GM21423 (cell line): ENCODE measurements at regions not wholly inside any gene's neighbourhood (a gene's known extent, or its start where the extent isn't known, plus 50 kb on each side); places are given as distances from the start of the nearest gene placed in this dataset.
"Not testable (repeated sequence)": the region's sequence is repeated elsewhere in the genome, so short reads cannot be mapped to it uniquely, and the experiment has no call there.

Source experiments
- ATAC-seq: cut with Tn5 transposase; IDR thresholded peaks from one replicate; pipeline ENCODE4 v1.9.1; 2021; ENCODE audit warnings: mild to moderate bottlenecking, moderate library complexity; ENCODE audit not compliant: unreplicated experiment

DNA sequence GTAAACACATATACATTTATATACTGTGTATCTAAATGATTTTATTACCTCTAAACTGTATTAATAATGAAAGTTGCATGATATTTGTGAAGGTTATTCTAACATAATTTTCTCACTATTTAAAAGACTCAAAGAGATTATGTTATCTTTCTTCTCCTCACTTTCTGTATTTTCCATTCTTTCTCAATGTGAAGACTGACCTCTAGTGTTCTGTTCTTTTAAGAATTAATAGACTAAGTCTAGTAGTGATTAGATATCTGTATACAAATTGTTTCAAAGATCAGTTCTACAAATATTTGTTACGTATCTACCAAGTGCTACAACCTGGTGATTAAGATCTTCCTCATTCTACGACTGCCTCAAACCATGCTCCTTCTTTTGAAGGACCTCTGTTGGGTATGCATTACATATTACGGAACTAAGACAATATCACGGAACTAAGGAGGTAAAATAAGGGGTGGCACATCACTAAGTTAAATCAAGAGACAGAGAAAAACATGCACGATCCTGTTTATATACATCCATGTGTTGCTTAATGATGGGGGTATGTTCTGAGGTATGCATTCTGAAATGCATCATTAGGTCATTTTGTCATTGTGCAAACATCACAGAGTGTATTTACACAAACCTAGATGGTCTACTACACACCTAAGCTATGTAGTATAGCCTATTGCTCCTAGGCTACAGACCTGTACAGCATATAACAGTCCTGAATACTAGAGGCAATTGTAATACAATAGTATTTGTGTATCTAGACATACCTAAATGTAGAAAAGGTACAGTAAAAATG is 161.5 kb upstream of the KBTBD8 start:
- no peak for ATAC-seq

DNA sequence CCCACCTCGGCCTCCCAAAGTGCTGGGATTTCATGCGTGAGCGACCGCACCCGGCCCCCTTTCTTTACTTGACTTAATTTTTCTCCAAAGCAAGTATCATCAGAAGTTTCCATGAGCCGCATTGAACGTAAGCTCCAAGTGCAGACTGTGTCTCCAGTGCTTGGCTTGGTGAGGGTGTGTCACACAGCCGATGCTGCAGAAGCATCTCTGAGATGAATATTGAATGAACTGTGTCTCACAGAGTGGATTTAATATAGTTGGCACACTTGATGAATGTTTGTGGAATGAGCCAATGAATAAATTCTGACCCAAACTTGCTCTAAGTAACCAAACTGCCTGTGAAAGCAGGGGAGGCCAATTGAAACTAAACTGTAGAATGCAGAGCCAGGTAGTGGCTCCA is 159.4 kb upstream of the KBTBD8 start:
- no peak for ATAC-seq

DNA sequence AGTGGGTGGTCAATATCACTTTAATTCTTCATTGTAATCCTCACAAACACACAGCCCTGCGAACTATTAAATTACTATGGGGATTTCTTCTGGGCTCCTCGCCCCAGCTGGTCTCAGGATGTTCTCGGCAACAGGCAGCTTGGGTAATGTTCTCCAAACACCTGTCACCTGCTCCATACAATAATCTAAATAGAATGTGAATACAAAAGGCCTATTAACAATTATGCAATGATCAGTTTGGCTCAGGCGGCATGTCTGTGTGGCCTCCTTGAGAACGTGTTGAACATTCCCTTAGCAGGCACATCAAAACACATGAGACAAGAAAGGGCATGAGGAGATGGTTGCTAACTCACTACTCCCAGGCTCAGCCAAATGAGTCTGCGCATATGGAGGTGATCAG is 158.6 kb upstream of the KBTBD8 start:
- no peak for ATAC-seq

DNA sequence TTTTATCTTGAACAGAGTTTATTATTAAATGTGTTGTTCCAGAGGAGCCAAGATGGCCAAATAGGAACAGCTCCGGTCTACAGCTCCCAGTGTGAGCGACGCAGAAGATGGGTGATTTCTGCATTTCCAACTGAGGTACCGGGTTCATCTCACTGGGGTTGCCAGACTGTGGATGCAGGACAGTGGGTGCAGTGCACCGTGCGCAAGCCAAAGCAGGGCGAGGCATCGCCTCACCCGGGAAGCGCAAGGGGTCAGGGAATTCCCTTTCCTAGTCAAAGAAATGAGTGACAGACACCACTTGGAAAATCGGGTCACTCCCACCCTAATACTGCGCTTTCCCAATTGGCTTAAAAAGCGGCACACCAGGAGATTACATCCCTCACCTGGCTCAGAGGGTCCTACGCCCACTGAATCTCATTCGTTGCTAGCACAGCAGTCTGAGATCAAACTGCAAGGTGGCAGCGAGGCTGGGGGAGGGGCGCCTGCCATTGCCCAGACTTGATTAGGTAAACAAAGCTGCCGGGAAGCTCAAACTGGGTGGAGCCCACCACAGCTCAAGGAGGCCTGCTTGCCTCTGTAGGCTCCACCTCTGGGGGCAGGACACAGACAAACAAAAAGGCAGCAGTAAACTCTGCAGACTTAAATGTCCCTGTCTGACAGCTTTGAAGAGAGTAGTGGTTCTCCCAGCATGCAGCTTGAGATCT is 155.2 kb upstream of the KBTBD8 start:
- not testable (repeated sequence) for ATAC-seq

DNA sequence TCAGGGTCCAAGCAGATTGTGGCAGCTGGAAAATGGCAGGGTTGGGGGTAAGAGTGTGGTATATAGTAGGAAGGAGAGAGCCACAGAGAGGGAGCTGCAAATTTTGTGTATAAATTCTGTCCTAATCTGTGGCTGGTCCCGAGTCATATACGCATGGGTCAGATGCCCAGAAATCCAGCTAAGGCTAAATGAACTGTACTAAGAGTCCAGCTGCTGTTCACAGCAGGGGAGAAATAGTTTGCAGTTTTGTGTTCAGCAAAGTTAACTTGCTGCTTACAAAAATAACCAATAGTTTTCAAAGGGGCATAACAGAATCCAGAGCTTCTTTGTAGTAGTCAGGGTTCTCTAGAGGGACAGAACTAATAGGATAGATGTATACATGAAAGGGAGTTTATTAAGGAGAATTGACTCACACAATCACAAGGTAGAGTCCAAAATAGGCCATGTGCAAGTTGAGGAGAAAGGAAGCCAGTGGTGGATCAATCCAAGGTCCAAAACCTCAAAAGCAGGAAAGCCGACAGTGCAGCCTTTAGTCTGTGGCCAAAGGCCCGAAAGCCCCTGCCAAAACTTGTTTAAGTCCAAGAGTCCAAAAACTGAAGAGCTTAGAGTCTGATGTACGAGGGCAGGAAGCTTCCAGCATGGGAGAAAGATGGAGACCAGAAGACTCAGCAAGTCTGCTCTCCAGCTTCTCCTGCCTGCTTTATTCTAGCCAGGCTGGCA is 146.1 kb upstream of the KBTBD8 start:
- ATAC-seq, result no peak

DNA sequence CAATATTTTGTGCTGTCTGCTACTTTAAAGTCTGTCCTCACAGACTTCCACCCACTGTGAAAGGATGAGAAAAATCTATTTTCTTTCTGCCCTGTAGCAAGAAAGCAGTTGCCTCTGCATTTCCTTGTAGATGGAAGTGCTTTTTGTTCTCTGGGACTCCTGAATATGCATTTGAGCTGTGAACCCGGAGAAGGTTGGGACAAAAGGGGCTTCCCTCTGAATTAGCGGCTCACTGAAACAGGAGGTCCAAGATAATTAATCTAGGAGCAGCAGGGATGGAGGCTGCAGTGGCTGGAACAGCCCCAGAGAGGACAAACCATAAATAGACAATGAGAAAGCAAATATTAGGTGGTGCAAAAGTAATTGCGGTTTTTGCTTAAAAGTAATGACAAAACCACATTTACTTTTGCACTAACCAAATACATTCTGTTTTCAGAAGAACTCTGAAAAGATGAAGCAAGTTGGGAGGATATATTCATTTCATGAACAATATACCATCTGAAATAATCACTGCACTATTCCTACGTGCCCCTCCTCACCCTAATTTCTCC is 143.4 kb upstream of the KBTBD8 start:
- no peak for ATAC-seq

DNA sequence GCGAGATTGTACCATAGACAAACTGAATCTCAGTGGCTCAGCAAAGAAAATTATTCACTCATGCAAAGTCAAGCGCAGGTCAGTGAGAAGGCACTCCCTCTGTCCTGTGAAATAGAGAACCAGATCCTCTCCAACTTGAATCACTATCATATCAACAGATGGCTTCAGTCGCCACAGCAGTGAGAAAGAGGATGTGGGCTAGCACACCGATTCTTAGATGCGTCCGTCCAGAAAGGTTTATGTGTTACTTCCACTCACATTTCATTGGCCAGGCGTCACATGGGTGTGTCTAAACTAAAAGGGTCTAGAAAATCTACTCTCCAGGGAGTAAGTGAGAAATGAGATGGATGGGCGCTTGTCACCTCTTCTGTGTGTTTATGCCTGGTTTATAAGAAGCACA is 141.6 kb upstream of the KBTBD8 start:
- ATAC-seq, result peak; percentile 87

GRCh38 chr3:66858656-66859381 is 139.3 kb upstream of the KBTBD8 start:
- ATAC-seq, result no peak

DNA sequence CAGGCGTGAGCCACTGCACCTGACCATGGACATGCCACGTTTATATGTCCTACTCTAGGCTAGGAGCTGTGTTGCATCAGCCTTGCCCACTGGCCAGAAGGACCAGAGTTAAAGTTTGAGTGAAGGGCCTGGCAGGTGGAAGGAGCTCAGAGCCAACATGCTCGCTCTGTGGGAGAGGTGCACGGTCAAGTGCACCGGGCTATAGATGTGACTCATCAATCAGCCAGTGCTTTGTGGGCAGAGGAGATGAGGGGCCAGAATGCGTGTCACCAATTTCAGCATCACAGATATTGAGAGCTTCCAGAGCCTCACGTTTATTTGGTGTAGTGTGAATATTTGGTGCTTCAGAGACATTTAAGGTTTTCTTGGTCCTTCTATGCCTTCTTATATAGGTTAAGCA is 137.3 kb upstream of the KBTBD8 start:
- ATAC-seq, result no peak

DNA sequence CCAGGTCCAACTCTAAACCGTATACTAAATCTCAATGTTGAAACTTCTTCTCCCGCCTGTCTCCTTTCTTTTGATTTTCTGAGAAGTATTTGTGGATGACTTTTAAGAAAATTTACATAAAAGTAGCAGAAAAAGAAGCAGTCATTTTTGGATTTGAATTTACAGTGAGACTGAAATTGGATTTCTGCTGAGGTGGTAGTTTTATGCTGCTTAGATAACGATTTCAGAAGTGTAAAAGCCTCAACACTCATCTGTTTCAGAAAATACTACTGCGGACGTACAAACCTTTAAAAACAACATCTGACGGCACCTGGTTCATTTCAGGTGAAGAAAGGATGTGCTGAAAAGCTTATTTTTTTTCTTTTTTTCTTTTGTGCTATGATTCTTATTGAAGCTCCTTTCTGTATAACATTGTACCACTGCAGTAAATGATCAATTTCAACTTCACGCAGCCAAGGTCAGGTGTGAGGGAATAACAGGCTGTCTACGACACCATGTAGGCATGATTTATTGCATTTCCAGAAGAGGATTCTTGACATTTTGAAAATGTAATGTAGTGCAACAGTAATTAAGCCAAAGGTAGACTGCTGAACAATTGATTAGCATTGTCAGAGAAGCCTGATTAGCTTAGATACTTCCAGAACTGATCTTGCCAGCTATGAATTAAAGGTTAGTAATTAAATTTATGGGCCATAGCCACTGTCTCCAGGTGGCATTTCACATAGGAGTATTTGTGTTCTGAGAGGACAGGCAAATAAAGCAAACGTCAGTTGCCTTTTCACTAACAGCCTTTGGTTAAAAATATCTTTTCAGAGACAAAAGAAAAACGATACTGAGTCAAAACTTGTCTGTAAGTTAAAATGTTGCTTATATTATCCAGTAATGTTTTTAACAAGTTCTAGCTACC is 134.6 kb upstream of the KBTBD8 start:
- no peak for ATAC-seq

- ATAC-seq, result no peak
Measured at GRCh38 chr3:66884659-66885058, 113.4 kb upstream of the KBTBD8 start.

DNA sequence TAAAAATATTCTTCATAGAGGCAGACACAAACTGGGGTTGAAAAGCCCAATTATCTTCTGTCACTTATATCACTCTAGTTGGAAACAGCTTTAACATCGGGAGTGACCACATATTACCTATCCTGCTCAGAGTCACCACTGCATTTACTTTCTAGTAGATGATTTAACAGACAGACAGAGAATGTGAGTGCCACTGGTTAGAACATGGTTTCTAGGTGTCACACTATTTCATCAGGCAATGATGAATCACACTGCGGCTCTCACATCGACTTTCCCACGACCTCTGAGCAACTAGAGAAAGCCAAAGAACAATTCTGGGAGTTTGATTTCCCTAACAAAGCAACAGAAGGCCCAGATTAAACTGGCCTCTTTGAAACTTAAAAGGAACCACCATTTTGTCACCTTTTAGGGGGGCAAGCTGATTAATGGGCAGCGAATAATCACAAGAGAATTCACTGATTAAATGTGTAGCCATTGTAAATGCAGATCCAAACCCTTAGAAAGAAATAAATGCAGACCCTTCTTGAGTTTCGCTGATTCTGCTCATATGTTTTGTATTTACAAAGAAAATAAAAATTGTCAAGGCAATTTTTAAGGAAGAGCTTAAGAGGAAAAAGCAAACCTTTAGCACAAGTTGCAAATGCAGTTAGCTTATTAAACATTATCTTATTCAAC is 112.6 kb upstream of the KBTBD8 start:
- ATAC-seq, result no peak

DNA sequence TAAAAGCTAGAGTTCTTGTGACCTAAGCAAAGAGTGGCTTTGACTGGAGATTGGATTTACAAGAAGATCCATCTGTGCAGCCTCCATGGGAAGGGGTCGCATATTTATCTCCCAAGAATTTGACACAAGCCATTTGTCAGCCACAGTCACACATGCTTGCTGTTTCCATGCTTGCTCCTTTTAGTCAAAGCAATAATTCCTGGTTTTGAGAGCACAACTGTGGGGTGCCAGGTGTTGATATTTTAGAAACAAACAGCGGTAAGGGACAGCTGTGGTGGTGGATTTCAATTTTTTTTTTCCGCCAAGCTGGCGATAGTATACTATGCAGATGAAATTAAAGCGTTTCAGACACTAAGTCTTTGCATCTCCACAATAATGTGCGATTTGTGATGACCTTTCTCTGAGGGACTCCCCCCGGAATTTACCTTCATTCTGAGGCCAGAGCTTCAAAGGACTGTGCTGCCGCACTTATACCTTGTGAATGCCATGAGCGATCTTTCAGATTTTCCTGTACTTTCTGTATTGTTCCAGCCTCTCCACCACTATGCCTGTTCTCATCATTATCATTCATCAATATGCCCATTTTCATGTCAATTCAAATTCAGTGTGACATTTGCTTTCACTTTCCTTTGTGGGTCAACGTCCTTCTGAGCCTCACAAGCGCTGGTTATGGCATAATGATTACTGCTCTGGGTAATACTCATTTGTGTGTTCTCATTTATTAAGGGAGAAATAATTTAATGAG is 108.2 kb upstream of the KBTBD8 start:
- no peak for ATAC-seq

- no peak for ATAC-seq
Measured at GRCh38 chr3:66898155-66898554, 100.0 kb upstream of the KBTBD8 start.

- no peak for ATAC-seq
Measured at GRCh38 chr3:66904336-66904735, 93.8 kb upstream of the KBTBD8 start.

- no peak for ATAC-seq
Measured at GRCh38 chr3:66904831-66905493, 93.1 kb upstream of the KBTBD8 start.

DNA sequence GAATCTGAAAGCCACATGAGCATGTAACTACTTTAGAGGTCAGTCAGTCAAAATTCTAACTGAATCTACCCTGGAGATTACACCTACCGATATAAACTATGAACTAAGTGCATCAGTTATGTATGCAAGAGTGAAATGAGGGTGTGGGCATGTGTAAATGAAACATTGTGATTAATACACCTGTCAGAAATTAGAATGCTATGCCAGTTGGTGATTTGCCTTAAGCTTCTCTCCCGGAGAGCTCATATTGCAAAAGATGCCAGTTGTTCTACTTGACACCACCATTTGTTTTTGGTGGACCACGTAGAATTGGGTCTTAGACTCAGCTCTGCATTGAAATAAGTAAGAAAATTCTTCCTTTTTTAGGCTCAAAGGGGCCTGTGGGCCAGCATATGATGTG is 91.0 kb upstream of the KBTBD8 start:
- ATAC-seq, result no peak
